ENCODE measurements at regions not wholly inside any gene's neighbourhood (a gene's known extent, or its start where the extent isn't known, plus 50 kb on each side); places are given as distances from the start of the nearest gene placed in this dataset.
"Not testable (repeated sequence)": the region's sequence is repeated elsewhere in the genome, so short reads cannot be mapped to it uniquely, and the experiment has no call there.

GRCh38 chr4:179040259-179040658 is 1598.0 kb upstream of the AGA start:
- no peak for DNase-seq (ENCODE audit: low read depth)
- no peak for TF ChIP-seq CTCF (IDR thresholded peaks at IDR 0.05; ENCODE audit: control insufficient read depth, extremely low read depth, insufficient read depth)
- H3K4me3 ChIP-seq (ENCODE audit: low read depth, low read length) = no peak overlapping the region

GRCh38 chr4:179048839-179049453 is 1606.7 kb upstream of the AGA start:
- DNase-seq (ENCODE audit: low read depth) = no peak
- no peak for TF ChIP-seq CTCF (IDR thresholded peaks at IDR 0.05; ENCODE audit: control insufficient read depth, extremely low read depth, insufficient read depth)
- H3K4me3 ChIP-seq (ENCODE audit: low read depth, low read length) = no peak overlapping the region

DNA sequence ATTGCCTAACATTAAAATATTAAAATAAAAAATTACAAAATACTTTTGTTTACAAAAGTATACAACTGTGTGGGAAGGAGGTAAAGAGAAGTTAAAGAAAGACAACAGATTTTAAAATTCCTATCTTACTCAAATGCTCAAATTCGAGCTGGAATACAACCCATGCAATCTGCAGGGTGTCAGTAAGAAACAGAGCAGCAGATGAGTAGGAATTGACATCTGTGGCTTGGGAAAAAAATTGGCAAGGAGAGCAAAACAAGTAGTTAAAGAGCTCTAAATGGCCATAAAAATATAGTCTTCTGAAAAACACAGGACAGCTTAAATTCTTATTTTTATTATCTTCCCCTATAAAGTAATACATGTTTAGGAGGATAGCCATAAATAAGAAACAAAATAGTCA is 1609.0 kb upstream of the AGA start:
- no peak for TF ChIP-seq CTCF (IDR thresholded peaks at IDR 0.05; ENCODE audit: control insufficient read depth, extremely low read depth, insufficient read depth)
- no peak for DNase-seq (ENCODE audit: low read depth)
- H3K4me3 ChIP-seq (ENCODE audit: low read depth, low read length) = no peak overlapping the region

- no peak for TF ChIP-seq CTCF (IDR thresholded peaks at IDR 0.05; ENCODE audit: control insufficient read depth, extremely low read depth, insufficient read depth)
- no peak overlapping the region for H3K4me3 ChIP-seq (ENCODE audit: low read depth, low read length)
- no peak for DNase-seq (ENCODE audit: low read depth)
Observed at GRCh38 chr4:179059396-179059795, 1617.2 kb upstream of the AGA start.

GRCh38 chr4:179066254-179066653 is 1624.0 kb upstream of the AGA start:
- not testable (repeated sequence) for H3K4me3 ChIP-seq (ENCODE audit: low read depth, low read length); DNase-seq (ENCODE audit: low read depth)

DNA sequence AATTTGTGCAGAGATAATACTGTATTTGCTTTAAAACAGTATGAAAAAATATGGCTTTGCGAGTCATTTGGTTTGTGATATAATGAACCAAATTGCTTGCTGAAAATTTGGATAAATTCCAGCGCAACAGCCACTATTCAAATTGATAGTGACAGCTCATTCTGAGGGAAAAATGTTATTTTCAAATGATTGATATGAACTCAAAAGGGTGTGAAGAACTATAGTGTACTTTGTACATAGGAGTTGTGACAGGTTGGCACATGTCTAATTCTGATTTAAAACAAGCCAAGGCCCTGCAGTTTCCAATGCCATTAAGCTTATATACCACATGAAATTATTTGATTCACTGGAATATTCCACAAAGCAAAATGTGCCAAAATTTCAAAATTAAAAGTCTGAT is 1628.9 kb upstream of the AGA start:
- TF ChIP-seq CTCF (IDR thresholded peaks at IDR 0.05; ENCODE audit: control insufficient read depth, extremely low read depth, insufficient read depth) = no peak
- no peak for DNase-seq (ENCODE audit: low read depth)
- H3K4me3 ChIP-seq (ENCODE audit: low read depth, low read length) = no peak overlapping the region

DNA sequence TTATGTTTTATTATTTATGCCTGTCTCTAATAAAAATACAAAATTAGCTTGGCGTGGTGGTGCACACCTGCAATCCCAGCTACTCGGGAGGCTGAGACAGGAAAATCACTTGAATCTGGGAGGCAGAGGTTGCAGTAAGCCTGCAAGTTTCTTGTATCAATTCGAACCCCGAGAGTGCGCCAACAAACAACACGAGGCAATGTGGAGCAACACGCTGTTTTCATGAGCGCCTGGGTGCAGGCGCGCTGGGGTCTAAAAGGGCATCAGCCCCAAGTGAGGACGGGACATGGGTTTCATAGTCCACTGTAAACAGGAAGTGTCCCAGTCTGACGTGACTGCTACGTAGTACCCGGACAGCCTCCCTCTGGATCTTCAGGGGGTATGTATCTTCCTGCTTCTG is 1634.6 kb upstream of the AGA start:
- DNase-seq (ENCODE audit: low read depth) = no peak
- no peak for TF ChIP-seq CTCF (IDR thresholded peaks at IDR 0.05; ENCODE audit: control insufficient read depth, extremely low read depth, insufficient read depth)
- no peak overlapping the region for H3K4me3 ChIP-seq (ENCODE audit: low read depth, low read length)

Data from LNCaP clone FGC (cell line).